Type B pancreatic cell (in vitro differentiated cells): ENCODE measurements at regions not wholly inside any gene's neighbourhood (a gene's known extent, or its start where the extent isn't known, plus 50 kb on each side); places are given as distances from the start of the nearest gene placed in this dataset.
"Not testable (repeated sequence)": the region's sequence is repeated elsewhere in the genome, so short reads cannot be mapped to it uniquely, and the experiment has no call there.

Experiments
- DNase-seq: peaks from one replicate; pipeline ENCODE4 v3.0.0; 2021; ENCODE audit warnings: mixed read lengths; ENCODE audit not compliant: unreplicated experiment; ENCODE audit errors: extremely low spot score
- H3K27ac Mint-ChIP-seq: 2 replicates; pipeline ENCODE4 v1.8.0; 2021; ENCODE audit warnings: mild to moderate bottlenecking, mixed read lengths
- H3K27me3 Mint-ChIP-seq: 2 replicates; pipeline ENCODE4 v1.8.0; 2021; ENCODE audit warnings: mixed read lengths
- H3K36me3 Mint-ChIP-seq: 2 replicates; pipeline ENCODE4 v1.8.0; 2021; ENCODE audit warnings: mixed read lengths
- H3K4me1 Mint-ChIP-seq: one replicate; pipeline ENCODE4 v1.8.0; 2021; ENCODE audit warnings: mixed read lengths; ENCODE audit not compliant: unreplicated experiment
- H3K4me3 Mint-ChIP-seq: 2 replicates; pipeline ENCODE4 v1.8.0; 2021; ENCODE audit warnings: mild to moderate bottlenecking, mixed read lengths
- H3K9me3 Mint-ChIP-seq: 2 replicates; pipeline ENCODE4 v1.8.0; 2021; ENCODE audit warnings: mixed read lengths
- CTCF ChIP-seq: fragments of 200-600 bp; sonication (generic); conservative IDR thresholded peaks from 2 replicates; pipeline ENCODE4 v1.5.0; 2021; ENCODE audit warnings: antibody characterized with exemption, mild to moderate bottlenecking

- no peak for DNase-seq
- Mint-ChIP-seq H3K4me3 (no peak overlapping the region), H3K9me3 (peaks cover 5% of the 10 kb centered on the region), H3K4me1 (peaks cover 6% of the 10 kb centered on the region), H3K27ac (no peak overlapping the region), H3K36me3 (no peaks in the 10 kb centered on the region), H3K27me3 (no peaks in the 10 kb centered on the region)
- no peak for TF ChIP-seq CTCF
Observed at GRCh38 chr10:9160275-9160674, 1105.8 kb downstream of the GATA3 start.

GRCh38 chr10:9163699-9164098 is 1109.2 kb downstream of the GATA3 start:
- H3K27ac Mint-ChIP-seq: no peak overlapping the region
- no peaks in the 10 kb centered on the region for H3K36me3 Mint-ChIP-seq
- no peak overlapping the region for H3K4me3 Mint-ChIP-seq
- no peak for TF ChIP-seq CTCF
- H3K4me1 Mint-ChIP-seq: no peaks in the 10 kb centered on the region
- no peaks in the 10 kb centered on the region for H3K9me3 Mint-ChIP-seq
- H3K27me3 Mint-ChIP-seq: no peaks in the 10 kb centered on the region
- DNase-seq: no peak

GRCh38 chr10:9166770-9167169 is 1112.3 kb downstream of the GATA3 start:
- Mint-ChIP-seq H3K27me3 (no peaks in the 10 kb centered on the region), H3K4me1 (no peaks in the 10 kb centered on the region), H3K27ac (no peak overlapping the region), H3K36me3 (no peaks in the 10 kb centered on the region), H3K4me3 (no peak overlapping the region), H3K9me3 (no peaks in the 10 kb centered on the region)
- TF ChIP-seq CTCF: no peak
- no peak for DNase-seq

GRCh38 chr10:9172276-9172675 is 1117.8 kb downstream of the GATA3 start:
- no peaks in the 10 kb centered on the region for H3K36me3 Mint-ChIP-seq
- H3K27me3 Mint-ChIP-seq: no peaks in the 10 kb centered on the region
- TF ChIP-seq CTCF: no peak
- no peak overlapping the region for H3K4me3 Mint-ChIP-seq
- no peaks in the 10 kb centered on the region for H3K9me3 Mint-ChIP-seq
- H3K4me1 Mint-ChIP-seq: no peaks in the 10 kb centered on the region
- H3K27ac Mint-ChIP-seq: no peak overlapping the region
- no peak for DNase-seq

GRCh38 chr10:9175200-9175599 is 1120.7 kb downstream of the GATA3 start:
- Mint-ChIP-seq H3K36me3 (no peaks in the 10 kb centered on the region), H3K27ac (no peak overlapping the region), H3K4me3 (no peak overlapping the region), H3K4me1 (no peaks in the 10 kb centered on the region), H3K27me3 (no peaks in the 10 kb centered on the region), H3K9me3 (no peaks in the 10 kb centered on the region)
- no peak for DNase-seq
- TF ChIP-seq CTCF: no peak

- not testable (repeated sequence) for H3K4me1 Mint-ChIP-seq, H3K27ac Mint-ChIP-seq, DNase-seq, H3K36me3 Mint-ChIP-seq, H3K4me3 Mint-ChIP-seq, H3K27me3 Mint-ChIP-seq
- H3K9me3 Mint-ChIP-seq: peaks cover 11% of the 10 kb centered on the region
Observed at GRCh38 chr10:9183197-9183880, 1128.9 kb downstream of the GATA3 start.
